Activated gamma-delta T cell treated with Interleukin-2 at 50 U/mL for 16 hours (primary cell): ENCODE measurements at regions not wholly inside any gene's neighbourhood (a gene's known extent, or its start where the extent isn't known, plus 50 kb on each side); places are given as distances from the start of the nearest gene placed in this dataset.

ENCODE experiments used
- DNase-seq: peaks from one replicate; pipeline ENCODE4 v3.0.0-alpha.2; 2020

DNA sequence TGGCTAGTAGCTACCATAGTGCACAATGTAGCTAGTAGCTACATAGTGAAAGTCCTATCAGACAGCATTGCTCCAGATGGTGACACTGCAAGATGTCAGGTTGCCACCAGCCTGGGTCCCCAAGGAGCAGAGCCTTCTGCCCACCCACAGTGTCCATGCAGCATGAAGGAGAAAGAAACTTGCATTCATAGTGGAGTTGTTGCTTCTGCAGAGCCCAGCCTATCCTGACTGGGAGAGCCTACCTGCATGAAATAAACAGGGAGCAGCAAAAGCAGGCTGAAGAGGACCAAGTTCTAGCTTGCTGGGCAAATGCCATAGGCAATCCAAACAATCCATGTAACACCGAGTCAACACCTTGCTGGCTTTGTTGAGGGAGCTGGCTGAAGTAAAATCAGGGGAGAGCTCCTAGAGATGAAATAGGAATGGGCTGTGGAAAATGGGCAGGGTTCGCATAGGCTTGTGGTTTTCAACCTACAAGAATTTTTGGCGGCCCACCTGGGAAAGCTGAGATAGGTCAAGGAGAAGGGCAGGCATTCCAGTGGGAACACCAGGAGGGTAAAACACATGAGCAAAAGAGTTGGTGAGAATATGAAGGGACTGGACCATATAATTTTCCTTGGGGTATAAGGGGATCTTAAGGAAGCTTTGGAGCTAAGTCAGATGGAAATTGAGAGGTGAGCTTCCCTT lies 195.8 kb downstream of the CYP26B1 start:
- DNase-seq: no peak

DNA sequence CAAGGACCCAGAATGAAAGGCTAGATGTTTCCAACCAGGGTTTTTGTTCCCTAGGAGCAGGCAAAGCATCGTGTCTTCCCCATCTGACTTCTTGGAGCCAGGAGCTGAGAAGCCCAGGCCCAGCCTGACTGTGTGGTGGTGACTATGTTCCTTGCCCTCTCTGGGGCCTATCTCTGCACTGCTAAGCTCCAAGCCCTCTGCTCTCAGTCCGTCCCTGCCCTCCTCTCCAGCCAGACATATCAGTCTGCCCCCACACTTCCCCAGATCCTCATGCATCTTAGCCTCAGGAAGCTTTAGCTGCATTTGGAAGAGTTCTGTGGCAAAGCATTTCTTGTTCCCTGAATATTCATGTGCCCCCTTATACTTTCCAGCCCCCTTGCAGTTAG lies 196.6 kb downstream of the CYP26B1 start:
- no peak for DNase-seq

DNA sequence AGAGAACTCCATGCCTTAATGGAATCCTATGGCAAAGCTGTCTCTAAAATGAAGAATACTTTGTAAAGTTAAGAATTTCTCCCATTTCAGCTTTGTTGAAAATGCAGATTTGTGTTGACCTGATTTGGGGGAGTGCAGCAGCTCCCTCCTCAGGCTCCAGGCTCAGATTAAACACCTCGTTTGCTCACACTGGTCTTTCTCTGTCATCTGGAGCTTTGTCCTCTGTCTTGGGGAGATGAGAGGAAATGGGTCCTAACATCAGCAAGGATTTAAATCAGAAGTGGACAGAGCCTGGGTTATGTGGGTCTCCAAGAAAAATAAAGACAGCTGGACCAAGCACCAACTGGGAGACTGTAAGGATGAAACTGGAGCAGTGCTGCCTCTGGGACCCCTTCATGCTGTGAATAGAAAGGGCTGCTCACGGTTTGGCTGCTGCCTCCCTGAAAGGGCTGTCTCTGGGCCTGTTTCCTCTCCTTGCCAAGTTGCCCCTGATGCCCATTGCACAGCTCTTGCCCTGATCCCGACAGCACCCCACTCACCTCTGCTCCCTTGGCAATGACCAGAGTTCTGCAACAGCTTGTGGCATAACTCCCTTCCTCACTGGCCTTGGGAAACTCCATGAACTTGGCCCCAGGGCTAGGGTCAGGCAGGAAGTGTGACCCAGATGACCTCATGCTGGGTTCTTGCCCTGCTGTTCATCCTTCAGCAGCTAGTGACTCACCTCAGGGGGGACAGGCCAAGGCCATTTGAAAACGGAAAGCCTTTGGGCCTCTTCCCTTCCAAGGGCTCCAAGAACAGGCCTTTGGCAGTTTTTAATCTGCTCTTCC lies 197.2 kb downstream of the CYP26B1 start:
- DNase-seq: no peak

DNA sequence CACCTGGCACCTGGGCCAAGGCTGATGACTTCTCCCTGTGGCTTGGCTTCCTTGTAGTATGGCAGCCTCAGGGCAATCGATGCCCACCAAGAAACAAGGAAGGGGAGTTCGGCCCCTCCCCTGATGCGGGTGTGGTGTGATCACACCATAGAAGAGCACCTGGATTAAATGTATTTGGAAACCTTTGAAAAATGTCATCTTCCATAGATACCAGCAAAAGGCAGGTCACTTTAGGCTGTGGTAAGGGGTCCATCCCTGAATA lies 198.2 kb downstream of the CYP26B1 start:
- no peak for DNase-seq

DNA sequence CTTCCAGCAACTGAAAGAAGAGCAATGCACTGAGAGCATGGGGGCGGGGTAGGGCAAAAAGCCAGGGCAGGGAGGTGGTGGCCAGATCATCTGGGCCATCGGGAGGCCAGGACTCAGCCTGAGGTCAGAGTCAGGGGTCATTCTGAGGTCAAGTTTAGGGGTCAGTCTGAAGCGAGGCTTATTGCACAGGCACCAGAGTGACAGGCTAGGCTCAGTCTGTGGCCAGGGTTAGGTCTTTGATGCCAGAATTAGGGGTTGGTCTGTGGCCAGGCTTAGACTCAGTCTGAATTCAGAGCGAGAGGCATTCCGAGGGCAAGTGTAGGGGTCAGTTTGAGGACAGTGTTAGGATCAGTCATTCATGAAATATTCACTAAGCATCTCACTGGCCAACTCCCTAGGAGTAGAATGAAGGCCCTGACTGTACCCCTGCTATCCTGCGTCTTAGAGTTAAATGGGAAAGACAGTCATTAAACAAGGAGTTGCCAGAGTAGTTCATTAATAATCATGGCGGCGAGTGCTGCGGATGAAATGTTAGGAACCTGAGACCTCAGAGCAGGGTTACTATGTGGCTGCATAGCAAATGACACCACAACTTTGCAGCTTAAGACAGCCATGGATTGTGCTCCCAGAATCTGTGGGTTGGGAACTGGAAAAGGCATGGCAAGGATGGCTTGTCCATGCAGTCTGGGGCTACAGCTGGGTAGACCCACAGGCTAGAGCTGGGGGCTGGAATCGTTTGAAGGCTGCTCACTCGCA lies 198.7 kb downstream of the CYP26B1 start:
- DNase-seq: no peak

DNA sequence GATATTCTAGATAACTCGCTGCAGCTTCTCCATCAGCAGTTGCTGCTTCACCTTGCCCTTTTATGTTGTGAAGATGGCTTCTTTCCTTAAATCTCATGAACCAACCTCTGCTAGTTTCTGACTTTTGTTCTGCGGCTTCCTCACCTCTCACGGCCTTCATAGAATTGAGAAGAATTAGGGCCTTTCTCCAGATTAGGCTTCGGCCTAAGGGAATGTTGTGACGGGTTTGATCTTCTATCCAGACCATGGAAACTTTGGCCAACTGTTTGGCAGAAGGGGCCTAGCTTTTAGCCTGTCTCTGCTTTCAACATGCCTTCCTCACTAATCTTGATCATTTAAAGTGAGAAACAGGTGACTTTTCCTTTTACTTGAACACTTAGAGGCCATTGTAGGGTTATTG lies 199.9 kb downstream of the CYP26B1 start:
- no peak for DNase-seq

DNA sequence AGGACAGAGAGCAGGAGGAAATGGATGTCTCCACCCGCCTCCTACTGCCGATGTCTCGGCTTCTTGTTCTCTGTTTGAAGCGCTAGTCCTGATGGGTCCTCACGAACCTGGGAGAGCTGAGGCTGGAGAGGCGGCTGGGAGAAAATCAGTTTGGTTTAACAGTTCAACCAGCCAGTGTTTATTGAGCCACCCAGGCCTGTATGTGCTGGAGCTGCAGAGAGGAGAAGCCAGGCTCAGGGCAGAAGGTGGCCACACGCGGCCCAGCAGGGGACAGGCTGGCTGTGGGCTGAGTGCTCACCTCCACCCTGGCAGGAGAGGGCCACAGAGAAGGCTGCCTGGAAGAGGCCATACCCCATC lies 202.1 kb downstream of the CYP26B1 start:
- DNase-seq: no peak

DNA sequence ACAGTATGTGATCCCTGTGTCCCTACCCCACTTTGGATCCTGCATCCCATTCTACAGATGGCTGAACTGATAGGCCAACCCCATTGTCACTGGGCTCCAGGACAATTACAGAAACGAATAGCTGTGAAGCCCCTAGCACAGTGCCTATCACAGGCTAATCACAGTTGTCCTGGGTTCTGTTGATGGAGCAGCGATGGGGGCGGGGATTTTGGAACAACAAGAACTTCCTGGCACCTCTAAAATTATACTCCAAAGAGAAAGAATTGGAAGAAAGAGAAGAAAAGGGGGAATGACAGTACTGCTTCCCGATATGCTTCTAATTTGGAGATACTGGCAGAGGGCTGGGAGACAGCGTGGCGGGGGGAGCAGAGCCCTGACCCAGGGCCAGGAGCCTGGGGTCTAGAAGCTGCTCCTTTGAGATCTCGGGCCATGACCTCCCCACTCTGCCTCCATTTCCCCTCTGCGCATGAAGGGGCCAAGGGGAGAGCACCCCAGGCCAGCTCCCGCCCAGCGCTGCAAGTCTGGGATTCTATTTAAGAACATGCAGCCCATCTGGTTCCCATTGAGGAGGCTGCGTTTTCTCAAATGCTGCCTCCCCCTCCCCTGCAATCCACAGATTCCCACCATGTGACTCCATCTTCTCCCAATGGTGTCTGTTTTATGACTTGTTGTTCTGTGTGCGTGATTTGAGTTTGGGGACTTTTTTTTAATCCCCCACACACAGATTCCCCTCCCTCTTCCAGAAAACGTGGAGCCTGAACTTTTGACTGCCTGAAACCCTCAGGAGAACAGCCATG lies 202.7 kb downstream of the CYP26B1 start:
- no peak for DNase-seq

DNA sequence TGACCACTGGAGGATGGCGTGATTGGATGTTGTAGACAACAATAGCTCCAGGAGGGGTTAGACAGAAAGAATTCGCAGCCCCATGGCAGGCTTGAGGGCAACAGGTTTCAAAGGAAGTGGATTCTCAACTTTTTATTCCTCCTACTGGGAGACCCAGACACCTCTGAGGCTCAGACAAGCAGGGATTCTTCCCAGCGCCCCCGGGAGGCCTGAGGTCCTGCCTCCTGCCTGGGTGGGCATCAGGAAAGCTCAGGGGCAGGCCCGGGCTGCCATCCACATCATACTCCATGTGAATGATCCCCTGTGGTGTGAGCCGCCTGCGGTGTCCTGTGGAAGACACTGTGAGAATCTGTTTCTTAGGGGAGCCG lies 203.5 kb downstream of the CYP26B1 start:
- DNase-seq: no peak

DNA sequence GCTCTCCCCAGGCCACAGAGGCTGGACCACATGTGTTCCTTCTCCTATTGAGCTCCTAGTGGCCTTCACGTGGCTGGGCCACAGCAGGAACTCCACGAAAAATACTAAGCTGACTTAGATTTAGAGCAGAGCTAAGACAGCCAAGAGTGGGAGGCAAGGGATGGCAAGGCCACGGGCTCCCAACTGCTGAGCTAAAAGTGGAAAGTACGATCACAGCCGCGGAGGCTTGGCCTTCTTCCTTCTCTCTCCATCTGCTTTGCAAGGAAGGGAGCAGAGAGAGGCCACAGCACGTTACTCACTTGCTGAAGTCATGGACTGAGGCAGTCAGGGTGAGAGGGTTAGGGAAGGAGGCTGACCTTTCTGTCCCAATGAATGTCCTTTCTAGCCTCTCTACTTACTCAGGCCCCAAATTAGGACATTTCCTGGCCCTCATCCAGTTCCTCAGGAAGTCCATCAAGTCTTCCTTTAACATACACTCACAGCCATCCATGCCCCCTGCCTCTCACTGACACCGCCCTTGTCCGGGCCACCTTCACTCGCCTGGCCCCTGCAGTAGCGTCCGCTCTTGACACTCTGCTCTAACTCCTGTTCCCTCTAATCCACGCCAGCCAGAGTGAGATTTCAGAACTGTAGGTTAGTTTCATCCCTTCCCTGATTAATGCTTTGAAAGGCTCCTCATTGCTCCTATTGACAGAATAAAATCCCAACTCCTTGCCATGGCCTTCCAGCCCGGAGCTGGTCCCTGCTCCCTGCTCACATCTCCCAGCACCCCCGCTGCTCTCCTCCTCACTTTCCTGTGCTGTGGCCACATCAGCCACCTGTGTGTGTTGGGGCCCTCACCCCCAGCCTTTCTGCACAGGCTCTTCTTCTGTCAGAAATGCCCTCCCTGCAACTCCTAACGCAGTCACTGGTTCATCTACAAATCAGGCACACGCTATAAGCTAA lies 204.2 kb downstream of the CYP26B1 start:
- DNase-seq: no peak

DNA sequence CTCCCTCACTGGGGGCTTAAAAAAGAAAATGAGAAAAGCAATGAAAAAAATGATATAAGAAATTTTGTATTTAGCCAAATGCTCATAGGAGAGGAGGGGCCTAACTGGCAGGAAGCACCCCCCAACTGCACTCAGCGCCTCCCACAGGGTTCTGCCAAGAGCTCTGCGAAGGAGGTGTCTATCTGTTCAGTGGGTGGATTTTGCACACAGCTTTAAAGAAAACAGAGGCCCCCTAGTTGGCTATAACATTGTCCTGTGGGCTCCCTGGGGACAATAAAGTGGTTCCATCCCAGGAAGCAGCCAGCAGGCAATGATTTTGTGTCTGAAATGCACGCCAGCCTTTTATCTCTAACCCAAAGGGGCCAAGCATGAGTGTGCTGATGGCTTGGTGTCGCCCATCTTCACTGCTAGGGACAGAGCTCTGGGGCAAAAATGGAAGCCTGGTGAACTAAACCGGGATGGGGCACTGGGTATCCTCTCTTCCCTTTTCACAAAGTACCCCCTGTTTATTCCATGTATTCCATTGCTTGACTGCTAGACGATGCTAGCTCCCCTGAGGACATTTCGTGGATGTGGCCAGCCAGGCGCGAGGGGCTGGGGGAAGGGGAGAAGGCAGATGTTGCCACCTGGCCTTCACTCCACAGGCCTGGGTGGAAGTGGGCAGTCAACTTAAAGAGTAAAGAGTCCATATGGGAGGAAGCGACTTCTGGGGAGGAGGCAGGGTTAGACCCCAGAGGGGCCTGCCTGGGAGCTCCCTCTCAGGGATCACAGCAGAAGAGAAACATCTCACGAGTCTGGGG lies 205.7 kb downstream of the CYP26B1 start:
- no peak for DNase-seq

DNA sequence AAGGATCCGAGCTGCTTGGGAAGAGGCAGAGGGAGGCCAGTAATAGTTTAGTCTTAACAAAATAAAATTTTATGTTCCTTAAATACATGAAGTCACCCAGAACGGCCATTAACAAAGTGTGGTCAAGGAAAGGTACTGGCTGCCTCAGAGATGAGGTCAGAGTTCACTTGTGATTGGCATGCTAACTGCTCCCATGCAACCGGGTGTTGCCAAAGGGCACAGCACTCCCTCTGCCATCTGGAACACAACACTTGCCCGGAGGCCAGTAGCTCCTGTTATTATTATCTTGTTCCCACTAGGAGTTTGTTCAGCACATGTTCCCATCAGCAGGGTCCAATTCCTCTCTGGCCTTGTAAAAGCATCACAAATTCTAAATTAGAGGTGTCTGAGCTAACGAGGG lies 207.0 kb downstream of the CYP26B1 start:
- DNase-seq: no peak

DNA sequence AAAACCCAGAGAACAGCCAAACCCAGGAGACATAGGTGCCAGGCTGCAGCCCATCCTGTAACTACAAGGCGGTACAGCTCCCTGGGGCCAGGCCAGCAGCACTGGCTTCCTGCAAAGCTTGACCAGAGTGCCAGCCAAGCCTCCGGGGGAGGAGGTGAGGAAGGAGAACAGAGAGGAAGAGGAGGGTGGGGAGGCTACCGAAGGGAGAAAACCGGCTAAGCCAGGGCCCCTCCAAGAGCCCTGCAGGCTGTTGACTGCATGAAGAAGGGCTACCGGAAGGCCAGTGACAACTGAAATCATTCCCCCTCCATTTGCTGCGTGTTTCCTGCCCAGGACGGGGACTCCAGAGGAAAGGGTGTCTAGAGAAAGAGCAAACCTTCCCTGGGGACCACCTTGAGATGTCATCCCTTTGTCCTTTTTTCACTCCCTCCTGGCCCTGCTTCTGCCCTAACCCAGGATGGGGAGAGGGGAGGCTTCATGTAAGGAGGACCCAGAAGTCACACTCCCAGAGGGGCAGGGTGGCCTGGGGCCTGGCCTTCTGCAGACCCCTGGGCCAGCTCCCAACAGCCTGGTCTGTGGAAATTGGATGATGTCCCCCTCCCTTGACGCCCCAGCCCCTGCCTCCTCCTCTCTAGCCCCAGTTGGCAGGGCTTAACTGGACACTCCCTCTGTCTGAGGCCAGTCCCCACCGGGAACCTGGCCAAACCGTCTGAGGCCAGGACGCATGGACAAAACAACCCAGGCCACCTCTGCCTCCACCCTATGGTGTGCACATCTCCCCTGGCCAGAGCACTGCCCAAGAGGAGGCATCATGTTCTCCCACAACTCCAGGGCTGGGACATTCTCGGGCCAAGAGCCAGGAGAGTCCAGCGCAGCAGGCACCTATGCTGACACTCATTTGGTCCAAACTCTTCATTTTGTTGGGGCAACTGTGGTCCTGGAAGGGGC lies 207.8 kb downstream of the CYP26B1 start:
- DNase-seq: no peak

DNA sequence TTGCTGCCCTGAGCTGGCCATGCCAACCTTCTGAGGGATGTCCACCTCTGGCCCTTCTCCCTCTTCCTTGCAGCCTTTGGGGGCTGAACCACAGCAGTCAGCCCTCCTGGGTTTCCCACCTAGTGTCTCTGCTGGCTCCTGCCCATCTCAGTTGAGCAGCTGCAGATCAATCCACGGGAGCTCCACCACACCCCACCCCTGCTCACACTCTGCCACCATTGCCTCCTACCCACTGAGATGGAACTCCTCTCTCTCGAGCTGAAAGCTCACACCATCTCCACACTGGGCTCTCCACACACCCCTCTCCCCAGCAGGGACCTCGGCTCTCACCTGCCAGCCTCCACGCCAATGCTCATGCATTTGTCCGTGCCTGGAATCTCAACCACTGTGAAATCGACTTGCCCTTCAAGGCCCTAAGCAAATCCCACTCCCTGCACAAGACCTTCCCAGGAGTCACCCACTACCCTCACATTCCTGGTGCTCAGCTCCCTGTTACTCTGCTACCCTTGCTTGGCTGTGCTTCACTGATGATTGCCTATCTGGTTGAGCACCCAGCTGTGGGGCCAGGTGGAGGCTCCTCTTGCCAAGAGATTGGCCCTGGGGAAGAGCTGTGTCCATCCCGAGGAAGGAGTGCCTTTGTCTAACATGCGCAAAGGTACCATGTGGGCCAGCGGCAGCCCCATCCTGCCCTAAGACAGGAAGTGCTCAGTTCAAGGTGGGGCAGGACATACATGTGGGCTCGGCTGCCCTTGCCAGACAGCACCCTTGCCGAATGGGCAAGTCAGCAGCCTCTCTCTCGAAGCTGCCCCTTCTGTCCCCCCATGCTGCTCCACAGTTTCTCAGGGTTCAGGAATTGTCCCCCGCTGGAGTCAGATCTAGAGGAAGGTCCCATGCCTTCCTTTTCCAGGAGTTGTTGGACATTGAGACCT lies 208.7 kb downstream of the CYP26B1 start:
- DNase-seq: no peak

DNA sequence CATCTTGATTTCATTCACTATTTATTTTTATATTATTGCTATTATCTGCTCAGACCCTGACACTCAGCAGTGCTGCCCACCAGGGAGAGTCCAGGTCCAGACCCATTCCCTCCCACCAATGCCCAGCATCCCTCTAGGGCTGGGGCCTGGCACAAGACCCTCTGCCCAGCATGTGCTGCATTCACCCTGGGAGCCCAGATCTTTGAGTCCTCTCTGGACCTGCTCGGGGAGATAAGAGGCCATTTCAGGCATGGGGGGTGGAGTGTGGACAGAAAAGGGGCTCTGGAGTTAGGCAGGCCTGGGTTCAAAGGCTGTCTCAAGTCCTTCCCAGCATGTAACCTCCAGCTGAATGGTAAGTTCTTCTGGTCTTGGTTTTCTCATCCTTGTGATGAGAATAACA lies 209.6 kb downstream of the CYP26B1 start:
- DNase-seq: no peak

DNA sequence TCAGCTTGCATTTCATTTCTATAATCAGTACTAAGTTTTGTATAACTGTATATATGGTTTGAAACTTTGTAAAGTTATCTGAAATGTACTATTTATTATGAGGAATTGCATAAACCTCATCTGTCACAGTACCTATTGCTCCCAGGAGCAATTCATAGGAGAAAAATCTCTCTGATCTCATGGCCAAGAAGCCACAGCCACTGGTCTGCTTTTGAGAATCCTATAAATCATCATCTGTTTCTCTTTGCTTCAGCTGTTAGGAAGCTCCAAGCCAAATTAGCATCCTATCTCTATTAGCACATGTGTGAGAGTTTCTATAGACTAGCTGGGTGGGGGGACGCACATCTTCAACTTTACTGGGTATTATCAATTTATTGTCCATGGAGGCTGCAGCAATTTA lies 210.3 kb downstream of the CYP26B1 start:
- no peak for DNase-seq

DNA sequence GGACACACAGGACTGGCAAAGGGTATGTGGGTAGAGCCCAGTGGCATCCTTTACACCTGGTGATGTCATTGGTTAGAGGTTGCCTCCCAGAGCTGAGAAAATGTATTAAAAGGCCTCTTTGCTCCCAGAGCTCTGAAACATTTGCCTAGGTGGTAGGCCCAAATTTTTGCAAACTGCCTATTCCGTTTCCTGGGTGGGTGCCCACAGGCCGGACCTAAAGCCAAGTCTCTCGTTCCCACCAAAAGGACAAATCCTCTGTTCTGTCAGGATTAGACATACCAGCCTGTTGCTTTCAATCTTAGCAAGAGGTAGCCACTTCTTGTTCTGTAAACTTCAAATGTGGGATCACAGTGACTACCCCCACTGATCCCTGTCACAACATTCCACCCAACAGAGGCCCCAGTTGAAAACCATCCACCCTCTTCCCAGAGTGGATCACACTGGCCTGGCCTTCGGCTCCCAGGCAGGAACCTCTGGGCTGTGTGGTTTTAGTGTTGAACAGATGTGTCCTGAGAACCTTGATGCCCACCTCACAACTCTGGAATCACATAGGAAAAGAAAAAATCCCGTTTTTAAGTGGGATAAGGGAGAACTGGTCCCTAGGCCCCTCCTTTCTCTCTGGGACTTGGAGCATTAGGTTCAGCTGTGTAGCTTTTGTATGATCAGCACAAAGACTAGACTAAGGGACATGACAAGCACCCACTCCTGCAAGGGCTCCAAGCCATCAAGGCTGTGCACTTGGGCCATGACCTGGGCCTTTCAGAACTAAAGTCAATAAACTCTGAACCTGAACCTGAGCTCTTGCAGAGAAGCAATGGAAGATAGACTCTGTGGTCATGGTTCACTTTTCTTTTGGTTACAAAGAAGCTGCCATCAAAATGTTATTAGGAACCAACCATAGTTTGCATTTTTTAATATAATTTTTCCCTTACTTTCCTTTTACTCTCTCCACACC lies 211.3 kb downstream of the CYP26B1 start:
- no peak for DNase-seq
